Panc1 (cell line): ENCODE measurements at regions not wholly inside any gene's neighbourhood (a gene's known extent, or its start where the extent isn't known, plus 50 kb on each side); places are given as distances from the start of the nearest gene placed in this dataset.

Experiments
- CTCF ChIP-seq: fragments of 450-650 bp; IDR thresholded peaks from 2 replicates; pipeline ENCODE4 v1.5.1; 2017; ENCODE audit warnings: mild to moderate bottlenecking
- POLR2AphosphoS5 ChIP-seq: IDR thresholded peaks from 2 replicates; pipeline ENCODE4 v1.6.1; 2012; ENCODE audit warnings: mild to moderate bottlenecking, low read depth, low read length, moderate library complexity
- SIN3A ChIP-seq: IDR thresholded peaks from 2 replicates; pipeline ENCODE4 v1.6.1; 2012; ENCODE audit warnings: low read depth, mild to moderate bottlenecking, low read length, moderate library complexity, borderline replicate concordance; ENCODE audit not compliant: insufficient read depth

DNA sequence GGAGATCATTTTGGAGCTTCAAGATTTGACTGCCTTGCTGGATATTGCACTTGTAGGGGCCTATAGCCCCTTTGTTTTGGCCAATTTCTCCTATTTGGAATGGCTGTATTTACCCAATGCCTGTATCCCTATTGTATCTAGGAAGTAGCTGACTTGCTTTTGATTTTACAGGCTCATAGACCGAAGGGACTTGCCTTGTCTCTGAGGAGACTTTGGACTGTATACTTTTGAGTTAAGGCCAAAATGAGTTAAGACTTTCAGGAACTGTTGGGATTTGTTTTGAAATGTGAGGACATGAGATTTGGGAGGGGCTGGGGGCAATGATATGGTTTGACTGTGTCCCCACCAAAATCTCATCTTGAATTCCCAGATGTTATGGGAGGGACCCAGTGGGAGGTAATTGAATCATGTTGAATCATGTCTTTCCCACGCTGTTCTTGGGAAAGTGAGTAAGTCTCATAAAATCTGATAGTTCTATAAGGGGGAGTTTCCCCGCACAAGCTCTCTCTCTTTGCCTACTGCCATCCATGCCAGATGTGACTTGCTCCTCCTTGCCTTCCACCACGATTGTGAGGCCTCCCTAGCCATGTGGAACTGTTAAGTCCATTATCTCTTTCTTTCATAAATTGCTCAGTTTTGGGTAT lies 276.1 kb downstream of the LMX1A start:
- TF ChIP-seq CTCF (no peak), POLR2AphosphoS5 (no peak), SIN3A (no peak)
